ENCODE measurements at regions not wholly inside any gene's neighbourhood (a gene's known extent, or its start where the extent isn't known, plus 50 kb on each side); places are given as distances from the start of the nearest gene placed in this dataset.

DNA sequence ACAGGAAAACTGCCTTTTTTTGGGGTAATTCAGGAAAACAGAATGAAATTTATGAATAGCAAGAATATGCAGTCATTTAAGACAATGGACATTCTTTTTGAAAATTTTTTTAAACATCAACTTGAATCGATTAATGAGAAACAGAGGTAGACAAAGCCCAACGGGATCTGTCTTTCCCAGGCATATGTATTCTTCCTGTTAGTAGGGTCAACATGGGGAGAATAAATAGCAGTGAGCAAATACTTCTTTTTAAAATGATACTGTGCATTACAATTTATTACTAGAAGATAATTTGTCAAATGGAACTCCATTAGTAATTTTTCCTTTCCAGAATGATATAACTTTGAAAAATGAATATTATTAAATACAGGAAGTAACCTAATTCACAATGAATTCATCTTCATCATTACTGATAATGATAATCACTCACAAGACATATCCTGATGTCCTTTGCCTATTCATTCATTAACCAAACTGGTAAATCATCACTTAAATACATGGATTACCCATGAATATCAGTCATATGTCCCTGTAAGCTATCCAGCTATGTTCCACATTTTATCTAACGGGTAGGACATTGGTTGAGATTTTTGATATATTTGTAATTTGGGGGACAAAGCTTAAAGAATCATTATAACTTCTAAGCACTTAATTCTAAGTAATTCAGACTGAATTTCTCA, 209.2 kb upstream of the CDIN1 start:
- no peak overlapping the region for H3K4me3 ChIP-seq (ENCODE audit: low read depth, low read length)
- DNase-seq (ENCODE audit: low read depth) = no peak
- TF ChIP-seq, protein P1, sequence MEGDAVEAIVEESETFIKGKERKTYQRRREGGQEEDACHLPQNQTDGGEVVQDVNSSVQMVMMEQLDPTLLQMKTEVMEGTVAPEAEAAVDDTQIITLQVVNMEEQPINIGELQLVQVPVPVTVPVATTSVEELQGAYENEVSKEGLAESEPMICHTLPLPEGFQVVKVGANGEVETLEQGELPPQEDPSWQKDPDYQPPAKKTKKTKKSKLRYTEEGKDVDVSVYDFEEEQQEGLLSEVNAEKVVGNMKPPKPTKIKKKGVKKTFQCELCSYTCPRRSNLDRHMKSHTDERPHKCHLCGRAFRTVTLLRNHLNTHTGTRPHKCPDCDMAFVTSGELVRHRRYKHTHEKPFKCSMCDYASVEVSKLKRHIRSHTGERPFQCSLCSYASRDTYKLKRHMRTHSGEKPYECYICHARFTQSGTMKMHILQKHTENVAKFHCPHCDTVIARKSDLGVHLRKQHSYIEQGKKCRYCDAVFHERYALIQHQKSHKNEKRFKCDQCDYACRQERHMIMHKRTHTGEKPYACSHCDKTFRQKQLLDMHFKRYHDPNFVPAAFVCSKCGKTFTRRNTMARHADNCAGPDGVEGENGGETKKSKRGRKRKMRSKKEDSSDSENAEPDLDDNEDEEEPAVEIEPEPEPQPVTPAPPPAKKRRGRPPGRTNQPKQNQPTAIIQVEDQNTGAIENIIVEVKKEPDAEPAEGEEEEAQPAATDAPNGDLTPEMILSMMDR (IDR thresholded peaks at IDR 0.05; ENCODE audit: low read depth, low read length, missing control alignments) = no peak

DNA sequence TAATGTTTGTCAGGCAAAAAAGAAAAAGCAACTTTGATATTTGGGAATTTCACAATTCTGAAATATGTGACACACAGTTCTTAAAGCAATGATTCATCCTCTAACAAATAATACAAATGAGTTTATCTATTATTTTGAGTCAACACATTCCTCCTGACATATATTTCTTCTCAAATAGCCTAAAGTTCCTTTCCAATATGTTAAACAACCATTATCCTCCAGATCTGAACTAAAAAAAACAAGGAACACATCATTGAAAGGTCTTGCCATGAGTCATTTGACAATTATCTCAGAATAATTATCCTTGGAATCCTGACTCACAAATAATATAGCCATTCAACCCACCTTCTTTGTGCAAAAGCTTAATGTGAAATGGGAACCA, 208.7 kb upstream of the CDIN1 start:
- no peak overlapping the region for H3K4me3 ChIP-seq (ENCODE audit: low read depth, low read length)
- DNase-seq (ENCODE audit: low read depth) = no peak
- TF ChIP-seq, protein P1 (IDR thresholded peaks at IDR 0.05; ENCODE audit: low read depth, low read length, missing control alignments) = no peak

DNA sequence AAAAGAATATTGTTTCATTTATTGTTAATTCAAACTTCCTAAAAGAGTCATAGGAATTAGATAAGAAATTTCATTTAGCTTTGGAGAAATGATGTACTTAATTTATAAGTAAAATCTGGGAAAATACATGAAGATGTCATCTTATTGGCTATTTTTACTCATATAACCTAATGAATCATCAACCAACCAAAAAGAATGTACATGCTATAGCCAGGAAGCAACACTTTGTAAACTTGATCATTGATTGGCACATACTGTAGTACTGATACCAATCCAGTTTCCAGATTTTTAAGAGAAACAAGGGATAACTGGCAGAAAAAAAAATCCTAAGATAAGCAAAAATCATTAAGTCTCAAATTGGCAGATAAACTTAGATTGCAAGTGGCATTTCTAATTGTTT, 207.9 kb upstream of the CDIN1 start:
- H3K4me3 ChIP-seq (ENCODE audit: low read depth, low read length) = no peak overlapping the region
- no peak for DNase-seq (ENCODE audit: low read depth)
- TF ChIP-seq, protein P1 (IDR thresholded peaks at IDR 0.05; ENCODE audit: low read depth, low read length, missing control alignments) = no peak

DNA sequence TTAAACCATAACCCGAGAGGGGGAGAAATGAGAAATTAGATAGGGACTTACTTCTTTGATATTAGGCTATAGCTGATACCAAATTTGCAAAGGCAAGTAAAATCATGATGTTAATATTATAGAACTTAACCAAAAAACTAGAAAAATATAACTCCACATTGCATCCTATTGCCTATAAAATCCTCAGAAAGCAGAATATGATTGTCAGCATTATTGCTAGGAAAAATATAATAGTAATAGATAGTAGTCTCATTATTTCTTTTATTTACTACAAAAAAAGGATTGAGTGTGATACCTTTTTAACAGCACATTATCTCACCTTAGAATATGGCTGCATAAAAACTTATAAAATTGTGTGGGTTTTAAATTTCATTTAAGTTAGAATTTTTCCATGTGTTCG, 206.5 kb upstream of the CDIN1 start:
- no peak overlapping the region for H3K4me3 ChIP-seq (ENCODE audit: low read depth, low read length)
- DNase-seq (ENCODE audit: low read depth) = no peak
- TF ChIP-seq, protein P1 (IDR thresholded peaks at IDR 0.05; ENCODE audit: low read depth, low read length, missing control alignments) = no peak

DNA sequence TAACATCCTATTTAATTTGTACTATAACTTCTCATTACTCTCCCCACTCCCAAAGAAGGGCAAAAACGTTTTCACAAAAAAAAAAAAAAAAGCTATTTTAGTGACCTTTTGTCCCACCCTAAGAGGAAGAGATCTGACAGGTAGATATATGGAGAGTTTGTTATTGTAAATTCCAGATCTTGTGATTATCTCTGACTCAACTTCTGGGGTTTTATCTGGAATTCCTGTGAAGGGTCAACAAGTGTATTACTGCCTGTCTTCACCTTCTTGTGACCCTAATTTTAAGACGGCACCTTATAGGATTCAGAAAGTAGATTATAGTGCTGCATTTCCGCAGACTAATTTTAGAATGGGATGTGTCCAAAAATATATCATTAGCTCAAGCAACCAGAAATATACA, 205.9 kb upstream of the CDIN1 start:
- no peak for DNase-seq (ENCODE audit: low read depth)
- no peak overlapping the region for H3K4me3 ChIP-seq (ENCODE audit: low read depth, low read length)
- TF ChIP-seq, protein P1 (IDR thresholded peaks at IDR 0.05; ENCODE audit: low read depth, low read length, missing control alignments) = no peak

DNA sequence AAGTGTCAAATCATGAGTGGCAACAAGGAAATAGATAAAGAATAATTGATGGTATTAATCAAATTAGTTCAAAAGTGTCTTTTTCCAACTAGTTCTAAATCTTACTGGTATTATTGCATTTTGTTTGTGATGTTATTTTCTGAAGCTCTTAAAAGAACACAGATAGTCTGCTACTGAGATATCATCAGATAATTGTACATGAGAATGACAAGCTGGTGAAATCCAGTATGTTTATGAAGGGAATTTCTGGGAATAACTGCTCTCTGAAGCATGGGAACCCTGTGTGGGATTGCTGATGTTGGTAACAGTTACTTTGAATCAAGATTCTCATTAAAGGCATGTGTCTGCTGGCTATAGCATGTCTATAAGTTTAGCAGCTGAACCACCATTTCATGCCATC, 190.3 kb upstream of the CDIN1 start:
- TF ChIP-seq, protein P1 (IDR thresholded peaks at IDR 0.05; ENCODE audit: low read depth, low read length, missing control alignments) = no peak
- DNase-seq (ENCODE audit: low read depth) = no peak
- H3K4me3 ChIP-seq (ENCODE audit: low read depth, low read length) = no peak overlapping the region

DNA sequence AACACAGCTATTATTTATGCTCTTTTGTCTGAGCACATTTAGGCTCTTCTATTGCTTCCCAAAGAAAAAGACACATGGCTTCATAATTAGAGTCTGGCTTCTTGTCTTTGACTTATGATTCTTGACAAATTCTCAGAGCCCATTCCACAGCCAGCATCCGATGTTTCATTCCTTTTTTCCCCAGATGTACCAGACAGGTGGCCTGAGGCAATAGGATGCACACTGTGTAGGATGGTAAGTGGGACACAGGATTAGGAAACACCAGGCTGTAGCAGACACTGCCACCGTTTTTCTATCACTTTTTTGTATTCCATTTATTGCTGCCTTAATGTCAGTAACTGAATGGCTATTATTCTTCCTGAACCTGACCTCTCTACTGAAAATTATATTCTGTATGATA, 188.9 kb upstream of the CDIN1 start:
- no peak overlapping the region for H3K4me3 ChIP-seq (ENCODE audit: low read depth, low read length)
- TF ChIP-seq, protein P1 (IDR thresholded peaks at IDR 0.05; ENCODE audit: low read depth, low read length, missing control alignments) = no peak
- no peak for DNase-seq (ENCODE audit: low read depth)
